ENCODE measurements at regions not wholly inside any gene's neighbourhood (a gene's known extent, or its start where the extent isn't known, plus 50 kb on each side); places are given as distances from the start of the nearest gene placed in this dataset.

DNA sequence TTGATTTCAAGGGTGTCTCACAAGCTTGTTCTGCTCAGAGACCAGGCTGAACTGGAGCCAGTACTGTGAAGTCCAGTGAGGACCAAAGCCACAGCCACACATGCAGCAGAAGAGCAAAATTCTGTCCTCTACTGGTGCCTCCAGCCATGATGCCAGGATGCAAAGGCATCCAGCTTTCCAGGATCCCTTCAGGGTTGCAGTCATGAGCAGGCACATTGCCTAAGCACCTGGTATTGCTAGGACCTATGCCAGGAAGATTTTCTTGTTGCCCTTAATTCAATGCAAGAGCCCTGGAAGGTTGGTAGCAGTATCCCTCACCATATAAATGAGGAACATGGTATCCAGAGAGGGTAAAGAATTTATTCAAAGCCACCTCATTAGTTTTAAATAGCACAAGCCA is 78.9 kb upstream of the CYRIA start:
- no peak overlapping the region for H3K4me3 Mint-ChIP-seq
- no peaks in the 10 kb centered on the region for H3K9me3 ChIP-seq (ENCODE audit: low read depth)
- H2AFZ ChIP-seq (replicated peaks), result no peak overlapping the region
- no peaks in the 10 kb centered on the region for H3K36me3 ChIP-seq
- no peaks in the 10 kb centered on the region for H3K27me3 Mint-ChIP-seq (ENCODE audit: insufficient read depth, low read depth)
- H3K79me2 ChIP-seq (ENCODE audit: low read depth), result no peaks in the 10 kb centered on the region
- no peaks in the 10 kb centered on the region for H3K27me3 ChIP-seq
- no peaks in the 10 kb centered on the region for H3F3A ChIP-seq (ENCODE audit: low read depth)
- H3K4me3 ChIP-seq, result no peak overlapping the region
- H3K4me2 ChIP-seq, result no peak overlapping the region
- no peaks in the 10 kb centered on the region for H3K36me3 Mint-ChIP-seq
- no peaks in the 10 kb centered on the region for H3K9me3 Mint-ChIP-seq
- H3K27ac ChIP-seq, result no peak overlapping the region
- no peak overlapping the region for H3K9ac ChIP-seq
- no peak overlapping the region for H3K27ac Mint-ChIP-seq
- no peak for DNase-seq (ENCODE audit: low spot score)
- TF ChIP-seq EZH2 (IDR thresholded peaks at IDR 0.05) (no peak), EZH2phosphoT487 (IDR thresholded peaks at IDR 0.05) (no peak)
- TF ChIP-seq, protein P1, sequence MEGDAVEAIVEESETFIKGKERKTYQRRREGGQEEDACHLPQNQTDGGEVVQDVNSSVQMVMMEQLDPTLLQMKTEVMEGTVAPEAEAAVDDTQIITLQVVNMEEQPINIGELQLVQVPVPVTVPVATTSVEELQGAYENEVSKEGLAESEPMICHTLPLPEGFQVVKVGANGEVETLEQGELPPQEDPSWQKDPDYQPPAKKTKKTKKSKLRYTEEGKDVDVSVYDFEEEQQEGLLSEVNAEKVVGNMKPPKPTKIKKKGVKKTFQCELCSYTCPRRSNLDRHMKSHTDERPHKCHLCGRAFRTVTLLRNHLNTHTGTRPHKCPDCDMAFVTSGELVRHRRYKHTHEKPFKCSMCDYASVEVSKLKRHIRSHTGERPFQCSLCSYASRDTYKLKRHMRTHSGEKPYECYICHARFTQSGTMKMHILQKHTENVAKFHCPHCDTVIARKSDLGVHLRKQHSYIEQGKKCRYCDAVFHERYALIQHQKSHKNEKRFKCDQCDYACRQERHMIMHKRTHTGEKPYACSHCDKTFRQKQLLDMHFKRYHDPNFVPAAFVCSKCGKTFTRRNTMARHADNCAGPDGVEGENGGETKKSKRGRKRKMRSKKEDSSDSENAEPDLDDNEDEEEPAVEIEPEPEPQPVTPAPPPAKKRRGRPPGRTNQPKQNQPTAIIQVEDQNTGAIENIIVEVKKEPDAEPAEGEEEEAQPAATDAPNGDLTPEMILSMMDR (IDR thresholded peaks at IDR 0.05), result no peak
- no peaks in the 10 kb centered on the region for H4K20me1 ChIP-seq (ENCODE audit: low read depth)
- peaks cover 11% of the 10 kb centered on the region for H3K4me1 Mint-ChIP-seq
- no peaks in the 10 kb centered on the region for H3K4me1 ChIP-seq

DNA sequence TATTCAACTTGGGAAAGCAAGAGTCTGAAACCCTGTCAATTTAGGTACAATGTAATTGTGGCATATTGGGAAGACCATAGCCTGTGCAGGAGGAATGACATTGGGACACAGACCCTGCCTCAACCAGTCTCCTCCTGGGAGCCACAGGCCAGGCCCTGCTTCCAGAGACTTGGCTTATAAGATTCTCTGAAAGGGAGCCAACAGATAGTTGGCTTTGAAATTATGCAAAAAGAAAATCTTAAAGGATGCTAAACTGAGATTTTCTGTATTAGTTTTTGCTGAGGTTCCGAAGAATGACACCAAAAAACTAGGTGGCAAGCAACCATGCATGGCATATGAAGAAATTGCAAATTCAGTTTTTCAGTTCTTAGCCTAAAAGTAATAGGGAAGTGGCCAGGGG is 76.4 kb upstream of the CYRIA start:
- no peak overlapping the region for H3K9ac ChIP-seq
- DNase-seq (ENCODE audit: low spot score), result no peak
- H3K27ac ChIP-seq, result no peak overlapping the region
- no peaks in the 10 kb centered on the region for H3K27me3 Mint-ChIP-seq (ENCODE audit: insufficient read depth, low read depth)
- no peak overlapping the region for H3K4me3 ChIP-seq
- H3K36me3 Mint-ChIP-seq, result no peaks in the 10 kb centered on the region
- peaks cover 11% of the 10 kb centered on the region for H3K4me1 Mint-ChIP-seq
- H4K20me1 ChIP-seq (ENCODE audit: low read depth), result no peaks in the 10 kb centered on the region
- H2AFZ ChIP-seq (replicated peaks), result no peak overlapping the region
- no peaks in the 10 kb centered on the region for H3K9me3 ChIP-seq (ENCODE audit: low read depth)
- no peaks in the 10 kb centered on the region for H3K4me1 ChIP-seq
- no peak overlapping the region for H3K4me2 ChIP-seq
- no peaks in the 10 kb centered on the region for H3K9me3 Mint-ChIP-seq
- no peaks in the 10 kb centered on the region for H3K36me3 ChIP-seq
- H3K79me2 ChIP-seq (ENCODE audit: low read depth), result no peaks in the 10 kb centered on the region
- no peak overlapping the region for H3K4me3 Mint-ChIP-seq
- no peaks in the 10 kb centered on the region for H3F3A ChIP-seq (ENCODE audit: low read depth)
- no peaks in the 10 kb centered on the region for H3K27me3 ChIP-seq
- TF ChIP-seq EZH2phosphoT487 (IDR thresholded peaks at IDR 0.05) (no peak), EZH2 (IDR thresholded peaks at IDR 0.05) (no peak)
- TF ChIP-seq, protein P1 (IDR thresholded peaks at IDR 0.05), result no peak
- H3K27ac Mint-ChIP-seq, result no peak overlapping the region

DNA sequence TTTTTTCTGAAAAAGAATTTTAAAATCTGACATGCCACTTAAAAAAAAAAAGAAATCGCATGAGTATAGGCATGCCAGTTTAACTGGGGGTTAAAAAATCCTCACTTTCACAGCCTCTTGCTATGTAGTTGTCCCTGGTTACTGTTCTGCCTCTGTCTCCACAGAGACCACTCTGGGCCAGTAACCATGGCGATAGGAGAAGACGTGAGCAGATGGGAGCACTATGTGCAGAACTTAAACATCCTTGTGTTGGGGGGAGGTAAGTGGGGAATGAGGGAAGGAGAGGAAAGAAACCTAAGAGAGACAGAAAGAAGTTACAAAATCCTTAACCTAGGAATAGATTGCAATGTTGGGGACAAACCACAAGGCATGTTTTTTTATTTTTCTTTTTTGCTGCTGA is 75.9 kb upstream of the CYRIA start:
- TF ChIP-seq EZH2phosphoT487 (IDR thresholded peaks at IDR 0.05) (no peak), EZH2 (IDR thresholded peaks at IDR 0.05) (no peak)
- TF ChIP-seq, protein P1 (IDR thresholded peaks at IDR 0.05), result no peak
- H3K9ac ChIP-seq, result no peak overlapping the region
- DNase-seq (ENCODE audit: low spot score), result no peak
- Mint-ChIP-seq H3K36me3 (no peaks in the 10 kb centered on the region), H3K27ac (peak overlapping the region; percentile 44), H3K27me3 (ENCODE audit: insufficient read depth, low read depth) (no peaks in the 10 kb centered on the region), H3K4me1 (peaks cover 11% of the 10 kb centered on the region), H3K4me3 (no peak overlapping the region), H3K9me3 (no peaks in the 10 kb centered on the region)
- H3F3A ChIP-seq (ENCODE audit: low read depth), result no peaks in the 10 kb centered on the region
- H3K79me2 ChIP-seq (ENCODE audit: low read depth), result no peaks in the 10 kb centered on the region
- no peaks in the 10 kb centered on the region for H3K4me1 ChIP-seq
- no peak overlapping the region for H2AFZ ChIP-seq (replicated peaks)
- H4K20me1 ChIP-seq (ENCODE audit: low read depth), result no peaks in the 10 kb centered on the region
- H3K27me3 ChIP-seq, result no peaks in the 10 kb centered on the region
- no peak overlapping the region for H3K27ac ChIP-seq
- H3K9me3 ChIP-seq (ENCODE audit: low read depth), result no peaks in the 10 kb centered on the region
- H3K4me2 ChIP-seq, result no peak overlapping the region
- no peaks in the 10 kb centered on the region for H3K36me3 ChIP-seq
- H3K4me3 ChIP-seq, result no peak overlapping the region

All from neural progenitor cell (in vitro differentiated cells).